HG02973 (cell line): ENCODE measurements at regions not wholly inside any gene's neighbourhood (a gene's known extent, or its start where the extent isn't known, plus 50 kb on each side); places are given as distances from the start of the nearest gene placed in this dataset.
"Not testable (repeated sequence)": the region's sequence is repeated elsewhere in the genome, so short reads cannot be mapped to it uniquely, and the experiment has no call there.

ENCODE experiments used
- ATAC-seq: cut with Tn5 transposase; IDR thresholded peaks from one replicate; pipeline ENCODE4 v1.9.1; 2021; ENCODE audit warnings: moderate library complexity; ENCODE audit not compliant: unreplicated experiment

GRCh38 chr3:144683065-144683464 lies 711.4 kb downstream of the DIPK2A start:
- no peak for ATAC-seq

- no peak for ATAC-seq
These were observed 716.2 kb downstream of the DIPK2A start for GRCh38 chr3:144687862-144688261.

GRCh38 chr3:144692488-144692887 lies 720.9 kb downstream of the DIPK2A start:
- ATAC-seq: no peak

- ATAC-seq: no peak
These were observed 736.8 kb downstream of the DIPK2A start for GRCh38 chr3:144708437-144708836.

- no peak for ATAC-seq
These were observed 765.7 kb downstream of the DIPK2A start for GRCh38 chr3:144737281-144737680.

- no peak for ATAC-seq
These were observed 771.6 kb downstream of the DIPK2A start for GRCh38 chr3:144743225-144743668.

- no peak for ATAC-seq
These were observed 772.9 kb downstream of the DIPK2A start for GRCh38 chr3:144744473-144744872.

DNA sequence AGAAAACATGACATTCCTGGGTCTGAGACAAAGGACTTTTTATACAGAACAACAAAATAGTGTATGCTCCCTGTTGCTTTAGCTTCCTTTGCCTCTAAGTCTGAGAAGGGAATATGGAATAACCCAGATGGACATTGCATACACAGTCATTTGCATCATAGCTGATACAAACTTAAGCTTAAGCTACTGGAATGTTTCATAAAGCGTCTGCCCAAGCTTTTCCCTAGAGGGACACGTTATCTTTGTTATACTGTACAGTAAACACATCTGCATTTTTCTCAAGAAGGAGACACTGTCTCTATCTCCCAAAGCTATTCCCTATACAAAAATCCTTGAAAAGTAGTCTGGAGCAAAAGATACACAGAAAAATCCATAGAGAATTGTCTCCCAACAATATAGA lies 775.0 kb downstream of the DIPK2A start:
- no peak for ATAC-seq

DNA sequence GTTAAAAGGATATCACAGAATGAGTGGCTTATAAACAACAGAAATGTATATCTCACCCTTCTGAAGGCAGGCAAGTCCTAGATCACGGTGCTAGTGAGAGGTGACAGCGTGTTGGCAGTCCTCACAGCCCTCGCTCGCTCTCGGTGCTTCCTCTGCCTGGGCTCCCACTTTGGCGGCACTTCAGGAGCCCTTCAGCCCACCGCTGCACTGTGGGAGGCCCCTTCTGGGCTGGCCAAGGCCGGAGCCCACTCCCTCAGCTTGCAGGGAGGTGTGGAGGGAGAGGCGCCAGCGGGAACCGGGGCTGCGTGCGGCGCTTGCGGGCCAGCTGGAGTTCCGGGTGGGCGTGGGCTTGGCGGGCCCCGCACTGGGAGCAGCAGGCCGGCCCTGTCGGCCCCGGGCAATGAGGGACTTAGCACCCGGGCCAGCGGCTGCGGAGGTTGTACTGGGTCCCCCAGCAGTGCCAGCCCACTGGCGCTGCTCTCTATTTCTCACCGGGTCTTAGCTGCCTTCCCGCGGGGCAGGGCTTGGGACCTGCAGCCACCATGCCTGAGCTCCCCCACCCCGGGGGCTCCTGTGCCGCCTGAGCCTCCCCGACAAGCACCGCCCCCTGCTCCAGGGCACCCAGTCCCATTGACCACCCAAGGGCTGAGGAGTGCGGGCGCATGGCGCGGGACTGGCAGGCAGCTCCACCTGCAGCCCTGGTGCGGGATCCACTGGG lies 778.1 kb downstream of the DIPK2A start:
- ATAC-seq: not testable (repeated sequence)

- ATAC-seq: no peak
These were observed 782.6 kb downstream of the DIPK2A start for GRCh38 chr3:144754076-144754783.

GRCh38 chr3:144756704-144757440 lies 785.2 kb downstream of the DIPK2A start:
- no peak for ATAC-seq

GRCh38 chr3:144760831-144761230 lies 789.2 kb downstream of the DIPK2A start:
- ATAC-seq: no peak

DNA sequence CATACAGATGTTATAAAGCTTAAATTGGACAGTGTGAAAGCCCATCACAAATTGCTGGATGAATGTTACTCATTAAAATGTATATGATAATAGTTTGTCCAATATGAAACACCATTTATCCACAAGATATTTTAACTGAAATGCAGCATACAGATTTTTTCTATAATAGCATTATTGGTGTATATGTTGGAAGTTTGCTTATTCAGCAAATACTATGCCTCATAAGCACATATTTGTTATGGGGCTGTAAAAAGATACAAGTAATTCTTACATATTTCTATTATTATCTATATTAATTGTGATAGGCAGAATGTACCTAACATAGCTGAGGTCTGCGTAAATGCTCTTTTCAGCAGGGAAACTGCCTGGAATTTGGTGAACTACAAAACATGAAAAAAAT lies 790.5 kb downstream of the DIPK2A start:
- no peak for ATAC-seq

DNA sequence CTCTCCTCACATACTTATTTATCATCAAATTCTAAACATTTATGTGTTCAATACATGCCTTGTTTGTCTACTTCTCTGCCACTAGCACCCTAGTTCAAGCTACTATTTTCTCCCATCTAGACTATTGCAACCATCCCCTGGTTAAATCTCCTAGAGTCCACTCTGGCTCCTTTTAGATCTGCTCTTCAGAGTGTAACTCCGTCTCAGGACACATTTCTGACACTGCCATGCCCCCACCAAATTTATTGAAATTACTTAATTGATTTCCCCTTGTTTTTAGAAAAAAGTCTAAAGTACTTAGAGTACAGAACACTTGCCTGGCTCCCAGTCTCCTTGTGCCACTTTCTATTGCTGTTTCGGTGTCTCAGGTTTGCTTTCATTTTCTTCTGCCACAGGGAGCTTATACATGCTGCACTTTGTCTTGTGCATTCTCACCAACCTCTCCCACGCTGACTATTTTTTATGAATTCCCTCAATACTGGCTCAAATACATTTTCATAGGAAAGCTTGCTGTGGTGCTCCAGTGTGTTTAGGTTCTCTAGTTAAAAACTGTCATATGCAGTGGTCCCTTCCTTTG lies 792.3 kb downstream of the DIPK2A start:
- ATAC-seq: no peak

DNA sequence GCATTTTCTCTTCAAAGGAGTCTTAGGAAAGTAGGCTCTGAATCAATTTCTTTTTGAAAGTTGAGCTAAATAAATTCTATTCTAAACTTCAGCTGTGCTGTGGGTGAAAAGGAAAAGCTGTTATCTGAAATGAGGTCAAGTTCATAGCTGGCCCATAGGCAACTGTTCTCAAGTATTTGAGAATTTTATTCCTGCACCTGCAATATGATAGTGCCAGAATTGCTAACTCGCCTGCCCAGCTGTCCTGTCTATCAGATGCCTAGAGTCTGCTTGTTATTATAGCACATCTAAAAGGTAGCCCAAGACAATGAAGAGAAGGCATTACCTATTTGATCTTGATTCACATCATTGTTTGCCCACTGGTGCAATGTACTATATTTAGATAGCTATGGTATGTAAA lies 798.7 kb downstream of the DIPK2A start:
- no peak for ATAC-seq

- peak; percentile 58 for ATAC-seq
These were observed 799.3 kb downstream of the DIPK2A start for GRCh38 chr3:144770915-144771351.

DNA sequence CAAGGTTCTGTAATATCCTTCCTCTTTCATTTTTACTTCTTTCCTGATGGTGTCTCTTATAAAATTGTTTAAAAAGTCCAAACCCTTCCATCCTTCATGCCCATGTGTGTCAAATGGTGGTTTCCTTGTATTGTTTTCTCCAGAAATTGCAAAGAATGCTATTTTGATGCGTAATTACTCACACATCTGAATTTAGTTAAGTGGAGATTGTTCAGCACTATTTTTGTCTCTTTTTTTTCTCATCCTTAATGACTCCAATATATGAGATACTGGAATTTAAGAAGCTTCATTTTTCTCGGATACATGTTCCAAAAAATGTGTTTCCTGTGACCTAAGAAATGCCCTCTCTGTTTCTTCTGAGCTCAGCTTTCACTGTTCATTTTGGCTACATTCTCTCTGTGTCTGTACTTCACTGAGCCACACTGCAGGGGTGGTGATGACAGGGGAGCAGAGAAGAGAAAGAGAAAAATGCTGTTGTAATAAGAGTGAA lies 799.8 kb downstream of the DIPK2A start:
- no peak for ATAC-seq

- ATAC-seq: no peak
These were observed 800.7 kb downstream of the DIPK2A start for GRCh38 chr3:144772372-144772771.

DNA sequence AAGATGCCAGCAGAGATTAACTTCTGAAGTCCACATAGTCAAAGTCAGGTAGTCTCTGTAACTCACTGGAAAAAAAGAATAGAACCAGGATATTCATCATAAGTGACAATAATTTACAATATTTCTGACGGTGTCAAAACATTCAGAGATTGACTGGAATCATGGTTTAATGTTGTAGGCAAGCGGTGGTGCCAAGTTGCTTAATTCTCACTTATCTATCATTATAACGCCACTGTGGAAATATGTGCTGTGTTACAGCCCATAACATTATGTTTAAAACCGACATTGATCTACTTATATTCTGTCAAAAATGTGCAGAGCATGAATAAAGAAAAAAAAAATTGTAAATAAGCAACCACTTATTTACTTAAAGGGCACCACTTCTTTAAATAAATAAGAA lies 801.7 kb downstream of the DIPK2A start:
- ATAC-seq: no peak

- ATAC-seq: no peak
These were observed 803.3 kb downstream of the DIPK2A start for GRCh38 chr3:144774897-144775296.

DNA sequence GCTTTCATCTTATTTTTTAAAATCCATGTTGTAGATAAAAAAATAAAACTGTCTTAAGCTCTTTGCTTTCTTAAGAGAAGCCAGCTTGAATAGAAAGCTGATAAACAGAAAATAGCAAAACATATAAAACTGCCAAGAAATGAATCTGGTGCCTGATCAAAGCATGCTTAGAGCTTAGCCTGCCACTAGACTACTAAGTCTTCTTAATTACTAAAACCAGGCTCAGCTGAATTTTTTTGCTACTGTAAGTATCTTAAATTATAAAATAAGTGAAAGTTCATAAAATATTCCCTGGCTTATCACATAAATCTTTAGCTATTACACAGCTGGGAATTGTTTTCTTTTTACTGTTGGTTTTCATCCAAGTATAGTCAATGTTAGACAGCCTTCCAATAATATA lies 803.9 kb downstream of the DIPK2A start:
- no peak for ATAC-seq
